Breast epithelium (tissue), 4 donors: ENCODE measurements at regions not wholly inside any gene's neighbourhood (a gene's known extent, or its start where the extent isn't known, plus 50 kb on each side); places are given as distances from the start of the nearest gene placed in this dataset.

ENCODE experiments used
- DNase-seq, 2 donors: peaks; one replicate each; pipeline ENCODE4 v3.0.0-alpha.2; 2019; ENCODE audit warnings: low spot score in 2 of 2
- H3K27ac ChIP-seq, 2 donors: fragments of 200-600 bp; sonication (generic) in 1 of 2; one replicate each; pipeline ENCODE4 v1.5.1; 2016 to 2019; ENCODE audit warnings: mild to moderate bottlenecking in 1 of 2
- H3K27me3 ChIP-seq, 2 donors: fragments of 200-600 bp; sonication (generic) in 1 of 2; one replicate each; pipeline versions ENCODE4 v1.5.1 to v1.6.0; 2017 to 2019; ENCODE audit warnings: control low read depth in 1 of 2, mild to moderate bottlenecking in 1 of 2
- H3K36me3 ChIP-seq: fragments of 200-600 bp; one replicate; pipeline ENCODE4 v1.5.1; 2019
- H3K4me1 ChIP-seq, 2 donors: fragments of 200-600 bp; sonication (generic); one replicate each; pipeline ENCODE4 v1.5.1; 2016 to 2019; ENCODE audit warnings: control low read depth in 1 of 2
- H3K4me3 ChIP-seq, 3 donors: fragments of 200-600 bp; sonication (generic); 1 replicate in 2 of 3; 2 replicates in 1 of 3; pipeline ENCODE4 v1.5.1; 2016 to 2019; ENCODE audit warnings: mild to moderate bottlenecking in 3 of 3, moderate library complexity in 2 of 3
- H3K9me3 ChIP-seq, 2 donors: fragments of 200-600 bp; sonication (generic) in 1 of 2; one replicate each; pipeline ENCODE4 v1.5.1; 2016 to 2019; ENCODE audit warnings: control low read depth in 1 of 2
- POLR2A ChIP-seq: fragments of 450-650 bp; IDR thresholded peaks from one replicate; pipeline ENCODE4 v1.6.1; 2016; ENCODE audit warnings: antibody characterized with exemption, mild to moderate bottlenecking, moderate library complexity
- POLR2AphosphoS5 ChIP-seq, 3 donors: sonication (generic); formaldehyde crosslinking; IDR thresholded peaks; one replicate each; pipeline ENCODE4 v1.6.1; 2017; ENCODE audit warnings: antibody characterized with exemption in 3 of 3
- intact Hi-C: fragments of 100-400 bp; cut with DNase I; formaldehyde crosslinking; loops from one replicate; pipeline ENCODE4 v1.15.1; 2023; ENCODE audit warnings: low total_unique reads
- TF ChIP-seq, protein P1 (sequence below), 3 donors: fragments of 450-650 bp; IDR thresholded peaks; one replicate each; pipeline ENCODE4 v1.5.1; 2016 to 2017; ENCODE audit warnings: antibody characterized with exemption in 3 of 3, mild to moderate bottlenecking in 3 of 3, moderate library complexity in 3 of 3

DNA sequence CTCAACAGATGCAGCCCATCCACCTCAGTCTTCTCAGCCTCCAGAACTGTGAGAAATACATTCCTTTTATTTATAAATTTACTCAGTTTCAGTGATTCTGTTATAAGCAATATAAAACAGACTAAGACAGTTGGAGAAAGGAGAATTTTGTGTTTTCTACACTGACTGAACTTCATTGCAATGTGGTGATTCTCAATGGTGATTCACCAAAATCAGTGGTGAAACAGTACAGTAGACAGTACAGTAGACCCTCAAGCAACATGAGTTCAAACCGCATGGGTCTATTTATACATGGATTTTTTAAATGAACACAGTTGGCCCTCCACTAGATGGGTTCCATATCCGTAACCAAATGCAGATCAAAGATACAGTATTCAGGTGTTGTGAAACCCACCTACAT, 403.1 kb upstream of the TGFBR2 start:
- intact Hi-C loops = no loop called here
- Histone ChIP-seq H3K36me3 (no peaks in the 10 kb centered on the region), H3K4me1 (no peaks in the 10 kb centered on the region), H3K27ac (no peak overlapping the region), H3K4me3 (no peak overlapping the region), H3K27me3 (no peaks in the 10 kb centered on the region), H3K9me3 (no peaks in the 10 kb centered on the region)
- DNase-seq = no peak
- TF ChIP-seq POLR2A = no peak
- TF ChIP-seq, protein P1, sequence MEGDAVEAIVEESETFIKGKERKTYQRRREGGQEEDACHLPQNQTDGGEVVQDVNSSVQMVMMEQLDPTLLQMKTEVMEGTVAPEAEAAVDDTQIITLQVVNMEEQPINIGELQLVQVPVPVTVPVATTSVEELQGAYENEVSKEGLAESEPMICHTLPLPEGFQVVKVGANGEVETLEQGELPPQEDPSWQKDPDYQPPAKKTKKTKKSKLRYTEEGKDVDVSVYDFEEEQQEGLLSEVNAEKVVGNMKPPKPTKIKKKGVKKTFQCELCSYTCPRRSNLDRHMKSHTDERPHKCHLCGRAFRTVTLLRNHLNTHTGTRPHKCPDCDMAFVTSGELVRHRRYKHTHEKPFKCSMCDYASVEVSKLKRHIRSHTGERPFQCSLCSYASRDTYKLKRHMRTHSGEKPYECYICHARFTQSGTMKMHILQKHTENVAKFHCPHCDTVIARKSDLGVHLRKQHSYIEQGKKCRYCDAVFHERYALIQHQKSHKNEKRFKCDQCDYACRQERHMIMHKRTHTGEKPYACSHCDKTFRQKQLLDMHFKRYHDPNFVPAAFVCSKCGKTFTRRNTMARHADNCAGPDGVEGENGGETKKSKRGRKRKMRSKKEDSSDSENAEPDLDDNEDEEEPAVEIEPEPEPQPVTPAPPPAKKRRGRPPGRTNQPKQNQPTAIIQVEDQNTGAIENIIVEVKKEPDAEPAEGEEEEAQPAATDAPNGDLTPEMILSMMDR (IDR thresholded peaks at IDR 0.05) = no peak
- no peak for TF ChIP-seq POLR2AphosphoS5 (IDR thresholded peaks at IDR 0.05)

DNA sequence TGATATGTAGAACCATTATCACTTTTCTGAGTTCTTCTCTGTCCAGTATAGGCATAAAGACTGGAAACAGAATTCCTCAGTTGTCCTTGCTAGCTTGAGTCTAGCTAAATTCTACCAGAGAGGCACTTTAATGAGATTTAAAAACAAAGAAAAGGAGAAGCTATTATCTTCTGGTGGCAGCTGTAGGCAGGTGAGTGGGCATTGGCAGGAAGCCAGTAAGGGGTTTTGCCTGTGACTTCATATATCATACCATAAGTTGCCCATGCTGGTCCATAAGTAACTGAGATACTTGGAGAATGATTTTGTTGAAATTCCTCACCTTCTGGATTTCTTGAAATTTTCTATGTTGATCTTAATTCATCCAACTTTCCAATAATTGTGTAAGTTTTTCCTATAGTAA, 402.3 kb upstream of the TGFBR2 start:
- intact Hi-C loops = no loop called here

DNA sequence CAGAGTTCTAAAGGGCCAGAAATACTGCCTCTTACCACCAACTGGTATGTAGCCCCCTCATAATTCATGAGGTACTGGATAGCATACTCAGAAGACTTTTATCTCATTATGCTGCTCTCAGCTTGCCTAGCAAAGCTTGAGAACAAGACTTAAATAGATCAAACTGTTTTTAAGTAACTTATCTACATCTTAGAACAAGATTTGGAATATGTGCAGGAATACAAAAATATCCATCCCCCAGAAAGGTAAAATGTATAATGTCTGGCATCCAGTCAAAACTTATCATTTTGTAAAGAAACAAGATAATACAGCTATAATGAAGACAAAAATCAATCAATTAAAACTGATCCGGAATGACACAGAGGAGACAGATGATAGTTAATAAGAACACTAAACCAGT, 400.4 kb upstream of the TGFBR2 start:
- no peak overlapping the region for H3K4me3 ChIP-seq
- intact Hi-C loops = no loop called here
- H3K27ac ChIP-seq = no peak overlapping the region
- H3K9me3 ChIP-seq = no peaks in the 10 kb centered on the region
- no peaks in the 10 kb centered on the region for H3K4me1 ChIP-seq
- no peak for DNase-seq
- no peaks in the 10 kb centered on the region for H3K27me3 ChIP-seq
- TF ChIP-seq POLR2AphosphoS5 (IDR thresholded peaks at IDR 0.05) (no peak), POLR2A (no peak)
- TF ChIP-seq, protein P1 (IDR thresholded peaks at IDR 0.05) = no peak
- no peaks in the 10 kb centered on the region for H3K36me3 ChIP-seq

More for the DNA sequence above, 402.3 kb upstream of the TGFBR2 start:
- Histone ChIP-seq H3K9me3 (no peaks in the 10 kb centered on the region), H3K27ac (no peak overlapping the region), H3K4me1 (no peaks in the 10 kb centered on the region), H3K27me3 (no peaks in the 10 kb centered on the region), H3K4me3 (no peak overlapping the region), H3K36me3 (no peaks in the 10 kb centered on the region)
- no peak for DNase-seq
- TF ChIP-seq, protein P1 (IDR thresholded peaks at IDR 0.05) = no peak
- no peak for TF ChIP-seq POLR2A

DNA sequence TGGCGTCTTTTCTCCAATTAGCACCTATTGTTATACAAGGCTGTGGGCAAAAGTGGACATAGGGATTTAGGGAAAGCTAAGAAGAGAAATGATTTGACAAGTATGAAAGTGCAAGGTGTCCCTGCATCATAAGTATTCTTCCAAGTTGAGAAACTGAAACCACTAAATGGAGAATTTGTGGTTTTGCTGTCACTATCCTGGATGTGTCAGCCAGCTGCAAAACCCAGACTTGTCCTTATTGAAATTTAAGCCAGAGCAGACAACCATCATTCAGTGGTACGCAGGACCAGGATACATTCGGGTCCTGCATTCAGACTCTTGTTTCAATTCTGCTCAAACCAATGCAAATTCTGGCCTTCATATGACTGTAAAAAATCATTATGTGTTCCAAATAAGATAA, 384.8 kb upstream of the TGFBR2 start:
- no peak overlapping the region for H3K4me3 ChIP-seq
- intact Hi-C loops = no loop called here
- no peaks in the 10 kb centered on the region for H3K9me3 ChIP-seq
- H3K27me3 ChIP-seq = no peaks in the 10 kb centered on the region
- no peak overlapping the region for H3K27ac ChIP-seq
- TF ChIP-seq POLR2A = no peak
- TF ChIP-seq, protein P1 (IDR thresholded peaks at IDR 0.05) = no peak
- no peak for TF ChIP-seq POLR2AphosphoS5 (IDR thresholded peaks at IDR 0.05)
- H3K36me3 ChIP-seq = no peaks in the 10 kb centered on the region
- DNase-seq = no peak
- H3K4me1 ChIP-seq = no peaks in the 10 kb centered on the region

DNA sequence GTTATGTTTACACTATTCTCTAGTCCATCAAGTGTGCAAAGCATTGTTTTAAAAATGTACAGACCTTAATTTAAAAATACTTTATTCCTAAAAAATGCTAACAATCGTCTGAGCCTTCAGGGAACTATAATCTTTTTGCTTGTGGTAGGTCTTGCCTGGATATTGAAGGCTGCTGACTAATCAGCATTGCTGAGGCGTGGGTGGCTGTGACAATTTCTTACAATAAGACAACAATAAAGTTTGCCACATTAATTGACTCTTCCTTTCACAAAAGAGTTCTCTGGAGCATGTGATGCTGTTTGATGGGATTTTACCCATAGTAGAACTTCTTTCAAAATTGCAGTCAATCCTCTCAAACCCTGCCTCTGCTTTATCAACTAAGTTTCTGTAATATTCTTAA, 384.0 kb upstream of the TGFBR2 start:
- Histone ChIP-seq H3K36me3 (no peaks in the 10 kb centered on the region), H3K27ac (no peak overlapping the region), H3K9me3 (no peaks in the 10 kb centered on the region), H3K4me1 (no peaks in the 10 kb centered on the region), H3K4me3 (no peak overlapping the region), H3K27me3 (no peaks in the 10 kb centered on the region)
- intact Hi-C loops = no loop called here
- TF ChIP-seq POLR2A (no peak), POLR2AphosphoS5 (IDR thresholded peaks at IDR 0.05) (no peak)
- TF ChIP-seq, protein P1 (IDR thresholded peaks at IDR 0.05) = no peak
- DNase-seq = no peak
